NAMALWA (cell line): ENCODE measurements at regions not wholly inside any gene's neighbourhood (a gene's known extent, or its start where the extent isn't known, plus 50 kb on each side); places are given as distances from the start of the nearest gene placed in this dataset.
"Not testable (repeated sequence)": the region's sequence is repeated elsewhere in the genome, so short reads cannot be mapped to it uniquely, and the experiment has no call there.

Experiments
- DNase-seq: peaks from one replicate; pipeline ENCODE4 v3.0.0-alpha.2; 2015; ENCODE audit warnings: low spot score

DNA sequence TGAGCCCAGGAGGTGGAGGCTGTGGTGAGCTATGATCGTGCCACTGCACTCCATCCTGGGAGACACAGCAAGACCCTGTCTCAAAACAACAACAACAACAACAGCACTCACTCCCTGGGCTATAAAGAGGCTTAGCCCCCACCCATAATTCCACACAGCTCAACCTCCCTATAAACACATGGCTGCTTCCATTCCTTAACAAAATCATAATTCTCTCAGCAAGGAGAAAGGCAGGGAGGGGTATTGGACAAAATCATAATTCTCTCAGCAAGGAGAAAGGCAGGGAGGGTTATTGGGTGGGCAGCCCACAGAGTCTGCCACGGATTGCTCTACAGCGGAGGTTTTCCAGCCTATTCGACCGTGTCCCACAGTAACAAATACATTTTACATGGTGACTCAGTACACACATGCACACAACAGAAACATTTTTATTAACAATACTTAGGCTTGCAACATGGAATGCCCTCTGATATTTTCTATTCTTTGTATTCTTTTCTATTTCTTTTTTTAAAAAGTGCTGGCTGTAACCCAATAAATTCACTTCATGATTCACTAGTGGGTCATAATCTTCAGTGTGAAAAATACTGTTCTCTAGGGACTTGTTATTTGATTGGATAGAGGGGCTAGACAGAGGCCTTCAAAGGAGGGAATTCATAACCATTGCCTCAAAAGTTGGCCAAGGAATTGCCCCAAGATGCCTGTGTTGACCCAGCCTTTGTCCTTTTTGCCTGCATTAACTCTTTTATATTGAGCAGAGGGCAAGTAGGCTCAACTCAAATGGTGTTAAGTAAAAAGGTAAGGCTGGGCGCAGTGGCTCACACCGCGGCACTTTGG lies 50.6 kb upstream of the ZMYND8 start:
- no peak for DNase-seq

DNA sequence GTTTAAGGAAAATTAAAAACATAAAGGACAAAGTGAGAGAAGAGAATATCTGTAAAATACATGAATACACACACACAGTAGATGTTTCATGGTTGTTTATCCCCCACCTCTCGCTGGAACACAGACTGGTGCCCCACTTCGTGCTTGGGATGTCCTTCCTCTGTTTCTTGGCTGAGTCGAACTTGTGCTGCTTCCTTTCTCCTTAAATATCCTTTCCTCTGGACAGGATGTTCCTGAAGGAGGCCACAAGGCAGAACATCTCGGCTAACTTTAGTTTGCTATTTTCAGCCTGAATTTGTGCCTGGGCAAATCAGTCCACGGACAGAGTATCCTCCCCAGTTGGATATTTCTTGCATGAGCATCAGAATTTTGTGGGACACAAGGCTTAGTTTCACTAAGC lies 54.7 kb upstream of the ZMYND8 start:
- no peak for DNase-seq

DNA sequence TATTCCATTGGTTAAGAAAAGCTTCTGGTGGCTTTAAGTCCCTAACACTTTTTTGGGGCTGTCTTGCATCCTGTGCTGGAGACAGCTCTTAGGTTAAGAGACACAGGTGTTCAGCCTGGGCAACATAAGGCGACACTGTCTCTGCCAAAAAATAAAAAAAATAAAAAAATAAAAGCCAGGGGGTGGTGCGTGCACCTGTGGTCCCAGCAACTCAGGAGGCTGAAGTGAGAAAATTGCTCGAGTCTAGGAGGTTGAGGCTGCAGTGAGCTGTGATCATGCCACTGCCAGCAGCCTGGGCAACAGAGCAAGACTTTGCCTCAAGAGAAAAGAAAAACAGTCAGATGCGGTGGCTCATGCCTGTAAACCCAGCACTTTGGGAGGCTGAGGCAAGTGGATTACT lies 55.6 kb upstream of the ZMYND8 start:
- peak; percentile 91 for DNase-seq

DNA sequence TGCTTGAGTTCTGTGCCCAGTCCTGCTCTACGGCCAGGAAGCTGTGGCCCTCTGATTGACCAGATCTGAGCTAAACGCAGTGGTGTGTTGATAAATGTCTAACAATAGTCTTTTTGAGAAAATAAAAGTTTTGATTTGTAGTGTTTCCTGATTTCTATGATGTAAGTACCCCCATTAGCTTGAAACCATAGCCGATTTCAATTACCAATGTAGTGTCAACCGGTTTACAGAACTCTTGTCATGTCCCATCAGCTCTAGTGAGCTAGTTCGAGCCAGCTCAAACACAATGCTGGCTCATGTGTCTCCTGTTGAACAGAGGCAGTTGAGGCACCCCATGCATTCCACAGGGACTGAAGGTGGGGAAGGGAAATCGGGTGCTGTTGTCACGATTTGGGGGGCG lies 56.7 kb upstream of the ZMYND8 start:
- DNase-seq: peak; percentile 35

GRCh38 chr20:47417245-47418068 lies 61.0 kb upstream of the ZMYND8 start:
- DNase-seq: no peak

GRCh38 chr20:47418069-47418757 lies 61.7 kb upstream of the ZMYND8 start:
- no peak for DNase-seq

GRCh38 chr20:47419953-47420514 lies 63.5 kb upstream of the ZMYND8 start:
- DNase-seq: no peak

DNA sequence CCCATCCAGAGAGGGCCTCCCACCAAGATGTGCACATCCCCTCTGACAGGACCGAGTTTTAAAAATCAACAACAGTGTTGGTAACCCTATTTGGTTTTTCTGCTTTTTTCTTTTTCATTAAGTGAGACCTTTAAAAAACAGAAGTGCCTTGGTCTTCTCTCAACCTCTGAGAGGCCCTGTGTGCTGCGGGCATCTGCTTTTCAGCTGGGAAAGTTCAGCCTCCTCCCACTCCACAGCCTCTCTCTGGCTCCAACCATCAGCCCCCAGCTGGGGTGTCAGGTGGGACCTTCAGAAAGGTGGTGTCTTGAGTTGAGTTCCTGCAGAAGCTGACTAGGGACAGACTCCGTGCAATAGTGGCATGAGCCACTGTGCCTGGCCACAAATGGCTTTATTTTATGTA lies 64.6 kb upstream of the ZMYND8 start:
- DNase-seq: no peak

DNA sequence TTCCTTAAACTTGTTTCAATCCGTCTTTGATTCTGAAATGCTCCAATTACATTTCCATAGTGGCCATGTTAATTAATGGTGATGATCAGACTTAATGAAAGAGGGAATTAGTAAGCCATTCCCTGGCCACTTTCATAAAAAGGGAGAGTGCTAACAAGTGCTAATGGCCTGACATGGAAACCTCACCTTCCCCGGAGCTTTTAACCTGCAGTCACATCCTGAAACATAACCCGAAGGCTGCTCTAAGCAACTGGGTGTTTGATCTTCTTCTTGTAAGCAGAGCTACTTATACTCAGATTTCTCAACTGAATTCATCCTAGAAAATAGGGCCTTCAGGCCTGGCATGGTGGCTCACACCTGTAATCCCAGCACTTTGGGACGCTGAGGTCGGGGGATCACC lies 67.1 kb upstream of the ZMYND8 start:
- DNase-seq: no peak

GRCh38 chr20:47427067-47427466 lies 70.6 kb upstream of the ZMYND8 start:
- DNase-seq: no peak

DNA sequence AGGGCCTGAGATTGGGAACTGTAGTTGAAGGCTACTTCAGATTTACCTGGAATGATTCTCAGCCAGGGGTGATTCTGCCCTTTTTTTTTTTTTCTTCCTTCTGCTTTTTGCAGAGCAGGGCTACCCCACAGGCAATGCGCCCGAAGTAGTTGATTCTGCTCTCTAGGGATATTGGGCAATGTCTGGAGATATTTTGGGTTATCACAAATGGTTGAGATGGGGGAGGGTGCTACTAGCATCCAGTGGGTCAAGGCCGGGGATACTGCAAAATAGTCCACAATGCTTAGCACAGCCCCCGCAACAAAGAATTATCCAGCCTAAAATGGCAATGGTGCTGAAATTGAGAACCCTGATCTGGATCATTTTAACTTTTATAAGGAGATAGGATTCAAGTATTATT lies 71.2 kb upstream of the ZMYND8 start:
- no peak for DNase-seq

DNA sequence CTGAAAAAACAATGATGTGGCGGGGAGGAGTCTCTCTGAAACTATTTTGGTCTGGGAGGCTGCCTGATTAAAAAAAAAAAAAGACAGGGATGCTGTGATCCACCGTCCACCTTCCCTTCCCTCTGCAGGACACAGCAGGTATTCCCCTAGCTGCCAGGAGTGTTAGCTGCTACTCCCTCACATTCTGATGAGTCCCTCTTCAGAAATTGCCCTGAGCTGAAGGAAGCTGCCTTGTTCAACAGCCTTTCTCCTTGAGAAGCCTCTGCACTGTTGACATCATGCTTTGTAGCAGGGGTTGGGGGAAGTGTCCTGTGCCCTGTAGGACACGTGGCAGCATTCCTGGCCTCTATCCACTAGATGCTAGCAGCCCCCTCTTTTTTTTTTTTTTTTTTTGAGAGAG lies 71.7 kb upstream of the ZMYND8 start:
- DNase-seq: no peak

DNA sequence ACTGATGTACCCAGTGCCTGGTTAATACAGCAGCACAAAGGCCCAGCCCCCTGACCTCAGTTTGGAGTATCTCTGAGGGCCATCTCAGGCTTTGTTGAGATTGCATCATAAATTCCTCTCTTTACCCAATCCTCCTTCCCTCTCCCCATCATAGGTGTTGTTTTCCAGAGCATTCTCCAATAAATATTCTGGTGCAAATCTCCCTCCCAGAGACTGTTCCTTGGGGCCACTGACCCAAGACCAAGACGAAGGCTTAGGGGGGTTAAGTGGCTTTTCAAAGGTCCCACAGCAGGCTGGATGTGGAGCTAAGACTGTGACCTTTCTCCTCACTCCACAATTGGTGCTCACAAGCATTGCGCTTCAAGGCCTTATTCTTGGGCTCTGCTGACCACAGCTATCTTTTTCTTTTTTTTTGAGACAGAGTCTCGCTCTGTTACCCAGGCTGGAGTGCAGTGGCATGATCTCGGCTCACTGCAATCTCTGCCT lies 72.4 kb upstream of the ZMYND8 start:
- no peak for DNase-seq

DNA sequence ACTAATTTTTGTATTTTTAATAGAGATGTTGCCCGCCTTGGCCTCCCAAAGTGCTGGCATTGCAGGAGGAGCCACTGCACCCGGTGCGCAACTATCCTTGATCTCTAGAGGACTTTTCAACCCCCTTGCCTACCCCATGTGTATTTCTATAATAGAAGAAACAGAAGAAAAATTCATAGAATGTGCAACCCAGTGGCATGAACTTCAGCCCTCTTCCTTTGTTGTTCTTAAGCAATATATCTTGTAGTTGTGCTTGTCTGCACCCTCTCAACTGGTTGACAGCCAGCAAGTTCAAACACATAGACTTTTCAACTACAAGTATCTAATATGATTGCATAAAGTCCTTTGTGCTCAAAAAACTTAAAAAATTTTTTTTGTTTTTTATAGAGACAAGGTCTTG lies 72.3 kb upstream of the NCOA3 start:
- DNase-seq: no peak

DNA sequence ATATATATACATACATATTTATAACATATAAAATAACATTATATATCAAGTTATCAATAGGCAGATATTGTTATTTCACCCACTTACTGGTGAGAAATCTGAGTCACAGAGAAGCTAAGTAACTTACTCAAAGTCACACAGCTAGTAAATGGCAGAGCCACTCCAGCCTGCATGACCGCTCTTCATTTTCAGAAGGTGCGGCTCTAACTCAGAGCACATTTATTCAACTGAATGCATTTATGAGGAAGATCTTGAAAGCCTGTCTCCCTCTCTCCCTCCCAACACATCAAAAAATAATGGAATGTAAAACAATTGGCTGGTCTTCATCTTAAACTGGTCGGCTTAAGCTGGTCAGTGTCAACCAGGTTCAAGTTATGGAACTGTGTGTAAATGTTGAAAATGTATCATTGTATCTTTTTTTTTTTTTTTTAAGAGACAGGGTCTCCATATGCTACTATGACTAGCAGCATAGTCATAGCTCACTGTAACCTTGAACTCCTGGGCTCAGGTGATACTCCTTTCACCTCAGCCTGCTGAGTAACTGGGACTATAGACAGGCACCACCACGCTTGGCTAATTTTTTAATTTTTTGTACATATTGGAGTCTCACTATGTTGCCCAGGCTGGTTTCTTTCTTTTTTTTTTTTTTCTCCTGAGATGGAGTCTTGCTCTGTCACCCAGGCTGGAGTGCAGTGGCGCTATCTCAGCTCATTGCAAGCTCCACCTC lies 70.7 kb upstream of the NCOA3 start:
- no peak for DNase-seq

DNA sequence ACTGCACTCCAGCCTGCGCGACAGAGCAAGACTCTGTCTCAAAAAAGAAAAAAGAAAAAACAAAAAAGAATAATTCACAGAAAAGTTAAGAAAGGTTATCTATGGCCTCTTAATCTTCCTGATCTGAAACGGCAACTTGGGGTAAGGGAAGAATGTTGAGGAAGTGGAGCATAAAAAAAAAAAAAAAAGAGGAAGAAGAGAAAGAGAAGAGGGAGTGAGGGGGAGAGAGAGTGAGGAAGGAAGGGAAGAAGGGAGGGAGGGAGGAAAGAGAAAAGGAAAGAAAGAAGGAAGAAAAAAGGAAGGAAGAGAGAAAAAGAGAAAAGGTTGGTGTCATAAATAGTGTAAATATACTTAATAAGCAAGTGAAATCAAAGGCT lies 68.9 kb upstream of the NCOA3 start:
- DNase-seq: no peak

- not testable (repeated sequence) for DNase-seq
Measured at GRCh38 chr20:47434128-47434779, 67.4 kb upstream of the NCOA3 start.

DNA sequence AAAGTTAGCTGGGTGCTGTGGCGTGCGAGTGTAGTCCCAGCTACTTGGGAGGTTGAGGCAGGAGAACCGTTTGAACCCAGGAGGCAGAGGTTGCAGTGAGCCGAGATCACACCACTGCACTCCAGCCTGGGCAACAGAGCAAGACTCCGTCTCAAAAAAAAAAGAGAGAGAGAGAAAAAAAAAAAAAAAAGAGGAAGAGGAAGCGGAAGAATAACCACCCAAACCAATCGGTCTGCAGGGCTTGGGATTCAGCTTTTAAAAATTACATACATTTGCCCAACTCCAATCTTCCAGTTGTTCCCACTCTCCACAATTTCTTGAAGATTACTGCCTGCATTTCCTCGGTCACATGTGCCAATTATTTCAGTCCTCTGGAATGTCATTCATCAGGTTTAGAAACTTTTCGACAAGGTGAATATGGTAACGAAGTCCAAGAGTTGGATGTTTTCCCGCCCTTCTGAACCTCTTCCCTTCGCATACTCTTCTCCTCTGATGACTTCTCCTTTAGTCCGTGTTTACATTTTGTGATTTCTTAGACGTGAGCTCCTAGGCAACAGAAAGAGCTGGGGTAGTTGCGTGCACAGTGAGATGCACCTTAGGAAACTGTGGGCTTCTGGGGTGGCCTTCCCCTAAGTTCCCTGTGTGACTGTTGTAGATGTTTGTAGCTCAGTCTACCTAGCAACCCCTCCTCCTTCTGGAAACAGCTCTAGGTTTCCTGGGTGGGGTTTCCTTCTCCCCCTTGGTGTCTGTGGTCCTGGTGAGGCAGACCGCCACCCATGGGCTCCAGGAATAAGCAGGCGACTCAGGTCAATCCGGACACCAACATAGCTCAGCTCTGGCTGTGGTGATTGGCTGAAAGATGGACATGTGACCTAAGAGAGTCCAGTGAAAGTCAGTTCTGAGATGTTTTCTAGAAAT lies 63.0 kb upstream of the NCOA3 start:
- no peak for DNase-seq

- DNase-seq: no peak
Measured at GRCh38 chr20:47440857-47441773, 60.6 kb upstream of the NCOA3 start.
